ENCODE measurements at regions not wholly inside any gene's neighbourhood (a gene's known extent, or its start where the extent isn't known, plus 50 kb on each side); places are given as distances from the start of the nearest gene placed in this dataset.

GRCh38 chr6:20034408-20034769 lies 177.9 kb downstream of the MBOAT1 start:
- TF ChIP-seq GATA2 (IDR thresholded peaks at IDR 0.05; ENCODE audit: low read depth, low read length) (no peak), GATA3 (IDR thresholded peaks at IDR 0.05; ENCODE audit: low read depth, low read length) (no peak)
